Stimulated activated CD8-positive, alpha-beta memory T cell treated with anti-CD3 and anti-CD28 coated beads, Interleukin-7, amount 100 ng/mL, for 48 hours (primary cell): ENCODE measurements at regions not wholly inside any gene's neighbourhood (a gene's known extent, or its start where the extent isn't known, plus 50 kb on each side); places are given as distances from the start of the nearest gene placed in this dataset.
"Not testable (repeated sequence)": the region's sequence is repeated elsewhere in the genome, so short reads cannot be mapped to it uniquely, and the experiment has no call there.

Source experiments
- DNase-seq, 2 donors: peaks; one replicate each; pipeline ENCODE4 v3.0.0-alpha.2; 2020; ENCODE audit warnings: low read depth in 1 of 2; ENCODE audit errors: extremely low read depth in 1 of 2

- DNase-seq: no peak
Measured at GRCh38 chr1:22331618-22332423, 119.8 kb upstream of the ZBTB40 start.

GRCh38 chr1:22332424-22332717 lies 119.3 kb upstream of the ZBTB40 start:
- no peak for DNase-seq

GRCh38 chr1:22332795-22333499 lies 118.7 kb upstream of the ZBTB40 start:
- DNase-seq: no peak

GRCh38 chr1:22333516-22334121 lies 118.0 kb upstream of the ZBTB40 start:
- no peak for DNase-seq

- no peak for DNase-seq
Measured at GRCh38 chr1:22334860-22335550, 116.6 kb upstream of the ZBTB40 start.

GRCh38 chr1:22336274-22336673 lies 115.4 kb upstream of the ZBTB40 start:
- not testable (repeated sequence) for DNase-seq

- not testable (repeated sequence) for DNase-seq
Measured at GRCh38 chr1:22336696-22337545, 114.7 kb upstream of the ZBTB40 start.

- DNase-seq: no peak
Measured at GRCh38 chr1:22338071-22338765, 113.4 kb upstream of the ZBTB40 start.

GRCh38 chr1:22339237-22339636 lies 112.4 kb upstream of the ZBTB40 start:
- no peak for DNase-seq

GRCh38 chr1:22340066-22340465 lies 111.6 kb upstream of the ZBTB40 start:
- DNase-seq: no peak

GRCh38 chr1:22340873-22341272 lies 110.8 kb upstream of the ZBTB40 start:
- DNase-seq: no peak

- no peak for DNase-seq
Measured at GRCh38 chr1:22341791-22342605, 109.7 kb upstream of the ZBTB40 start.

GRCh38 chr1:22342734-22343191 lies 108.9 kb upstream of the ZBTB40 start:
- no peak for DNase-seq

- no peak for DNase-seq
Measured at GRCh38 chr1:22343456-22344328, 108.0 kb upstream of the ZBTB40 start.

- no peak for DNase-seq
Measured at GRCh38 chr1:22344329-22344630, 107.4 kb upstream of the ZBTB40 start.

- no peak for DNase-seq
Measured at GRCh38 chr1:22344851-22345560, 106.6 kb upstream of the ZBTB40 start.

- DNase-seq: no peak
Measured at GRCh38 chr1:22347854-22348760, 103.5 kb upstream of the ZBTB40 start.
